ENCODE measurements at regions not wholly inside any gene's neighbourhood (a gene's known extent, or its start where the extent isn't known, plus 50 kb on each side); places are given as distances from the start of the nearest gene placed in this dataset.

DNA sequence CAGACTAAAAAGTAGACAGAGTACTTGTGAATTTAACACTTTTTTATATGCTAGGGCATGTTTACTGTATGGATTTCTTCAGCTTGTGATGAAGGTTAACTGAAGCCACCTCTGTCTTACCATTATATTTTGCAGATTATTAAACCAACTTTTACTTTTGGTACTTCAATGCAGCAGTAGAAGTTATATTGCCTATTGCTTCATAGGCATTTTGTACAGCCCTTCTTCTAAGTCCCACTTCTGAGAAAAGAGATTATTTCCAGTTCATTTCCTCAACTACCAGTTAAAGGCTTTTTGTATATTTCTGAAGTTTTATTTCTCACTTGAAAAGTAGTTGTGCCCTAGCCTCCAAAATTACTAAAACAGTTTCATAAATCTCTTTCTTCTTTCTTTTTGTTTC lies 151.7 kb upstream of the FOXN2 start:
- H3K36me3 Mint-ChIP-seq, result peaks cover 12% of the 10 kb centered on the region
- H3K27me3 Mint-ChIP-seq, result peaks cover 2% of the 10 kb centered on the region
- no peak overlapping the region for H3K27ac Mint-ChIP-seq
- no peak overlapping the region for H3K4me3 Mint-ChIP-seq
- no peaks in the 10 kb centered on the region for H3K4me1 Mint-ChIP-seq (ENCODE audit: low read depth)
- H3K9me3 Mint-ChIP-seq (ENCODE audit: low read depth), result peaks cover 9% of the 10 kb centered on the region

- Mint-ChIP-seq H3K9me3 (ENCODE audit: low read depth) (peaks cover 4% of the 10 kb centered on the region), H3K4me1 (ENCODE audit: low read depth) (no peaks in the 10 kb centered on the region), H3K36me3 (peaks cover 9% of the 10 kb centered on the region), H3K4me3 (no peak overlapping the region), H3K27ac (no peak overlapping the region), H3K27me3 (no peaks in the 10 kb centered on the region)
Observed at GRCh38 chr2:48165070-48165753, 149.3 kb upstream of the FOXN2 start.

DNA sequence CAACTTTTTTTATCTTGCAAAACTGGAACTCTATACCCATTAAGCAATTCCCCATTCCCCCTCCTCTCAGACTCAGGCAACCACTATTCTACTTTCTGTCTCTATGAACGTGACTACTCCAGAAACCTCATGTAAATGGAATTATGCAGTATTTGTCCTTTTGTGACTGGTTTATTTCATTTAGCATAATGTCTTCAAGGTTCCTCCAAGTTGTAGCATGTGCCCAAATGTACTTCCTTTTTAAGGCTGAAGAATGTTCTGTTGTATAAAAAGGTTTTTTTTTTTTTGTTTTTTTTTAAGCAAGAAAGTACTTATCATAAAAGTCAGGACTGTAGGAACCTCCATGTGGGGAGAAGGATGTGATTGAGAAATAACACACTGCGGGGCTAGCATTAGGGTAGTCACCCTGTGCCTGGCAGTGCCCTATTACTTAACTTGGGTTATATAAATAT lies 145.3 kb upstream of the FOXN2 start:
- Mint-ChIP-seq H3K4me3 (no peak overlapping the region), H3K4me1 (ENCODE audit: low read depth) (no peaks in the 10 kb centered on the region), H3K27ac (no peak overlapping the region), H3K9me3 (ENCODE audit: low read depth) (peaks cover 4% of the 10 kb centered on the region), H3K27me3 (no peaks in the 10 kb centered on the region), H3K36me3 (peaks cover 12% of the 10 kb centered on the region)

DNA sequence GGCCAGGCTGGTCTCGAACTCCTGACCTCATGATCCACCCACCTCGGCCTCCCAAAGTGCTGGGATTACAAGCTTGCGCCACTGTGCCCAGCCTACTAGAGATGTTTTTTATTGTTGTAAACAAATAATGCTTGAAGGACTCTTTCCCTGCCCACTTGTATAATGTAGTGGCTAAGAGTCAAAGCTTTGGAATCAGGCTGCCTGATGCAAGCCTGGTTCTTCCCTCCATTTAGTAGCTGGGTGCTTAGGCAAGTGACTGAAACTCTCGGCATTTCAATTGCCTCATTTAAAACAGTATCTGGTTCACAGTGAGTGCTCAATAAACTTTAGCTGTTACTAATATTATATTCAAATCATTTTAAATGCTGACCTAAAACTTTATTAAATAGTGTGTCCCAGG lies 144.2 kb upstream of the FOXN2 start:
- Mint-ChIP-seq H3K36me3 (peaks cover 12% of the 10 kb centered on the region), H3K9me3 (ENCODE audit: low read depth) (peaks cover 4% of the 10 kb centered on the region), H3K27ac (no peak overlapping the region), H3K27me3 (no peaks in the 10 kb centered on the region), H3K4me3 (no peak overlapping the region), H3K4me1 (ENCODE audit: low read depth) (no peaks in the 10 kb centered on the region)

GRCh38 chr2:48173141-48173540 lies 141.3 kb upstream of the FOXN2 start:
- H3K9me3 Mint-ChIP-seq (ENCODE audit: low read depth), result no peaks in the 10 kb centered on the region
- peaks cover 5% of the 10 kb centered on the region for H3K36me3 Mint-ChIP-seq
- no peaks in the 10 kb centered on the region for H3K4me1 Mint-ChIP-seq (ENCODE audit: low read depth)
- H3K4me3 Mint-ChIP-seq, result no peak overlapping the region
- H3K27me3 Mint-ChIP-seq, result peaks cover 2% of the 10 kb centered on the region
- H3K27ac Mint-ChIP-seq, result no peak overlapping the region

DNA sequence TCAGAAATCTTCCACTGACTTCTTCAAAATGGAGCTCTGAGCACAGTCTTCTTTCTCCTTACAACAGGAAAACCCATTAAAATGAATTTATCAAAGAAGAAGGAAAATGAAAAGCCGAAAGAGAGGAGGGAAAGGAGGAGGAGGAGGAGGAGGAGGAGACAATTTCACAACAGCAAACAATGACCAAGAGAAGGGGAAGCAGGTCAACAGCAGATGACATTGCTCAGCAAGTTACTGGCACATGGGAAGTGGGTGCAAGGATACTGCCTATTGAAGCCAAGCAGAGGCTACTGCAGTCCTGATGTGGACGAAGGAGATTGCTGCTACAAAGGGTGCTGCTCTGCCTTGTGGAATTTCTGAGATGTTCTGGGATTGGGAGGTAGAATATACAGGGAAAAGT lies 140.0 kb upstream of the FOXN2 start:
- Mint-ChIP-seq H3K4me3 (no peak overlapping the region), H3K27me3 (peaks cover 2% of the 10 kb centered on the region), H3K4me1 (ENCODE audit: low read depth) (no peaks in the 10 kb centered on the region), H3K36me3 (peaks cover 5% of the 10 kb centered on the region), H3K27ac (no peak overlapping the region), H3K9me3 (ENCODE audit: low read depth) (no peaks in the 10 kb centered on the region)

- Mint-ChIP-seq H3K27ac (no peak overlapping the region), H3K4me3 (no peak overlapping the region), H3K27me3 (peaks cover 2% of the 10 kb centered on the region)
Observed at GRCh38 chr2:48175254-48175653, 139.2 kb upstream of the FOXN2 start.

GRCh38 chr2:48175656-48176055 lies 138.8 kb upstream of the FOXN2 start:
- Mint-ChIP-seq H3K9me3 (ENCODE audit: low read depth) (no peaks in the 10 kb centered on the region), H3K4me1 (ENCODE audit: low read depth) (no peaks in the 10 kb centered on the region)

More at GRCh38 chr2:48175254-48175653, 139.2 kb upstream of the FOXN2 start:
- Mint-ChIP-seq H3K4me1 (ENCODE audit: low read depth) (no peaks in the 10 kb centered on the region), H3K9me3 (ENCODE audit: low read depth) (no peaks in the 10 kb centered on the region), H3K36me3 (peaks cover 5% of the 10 kb centered on the region)

DNA sequence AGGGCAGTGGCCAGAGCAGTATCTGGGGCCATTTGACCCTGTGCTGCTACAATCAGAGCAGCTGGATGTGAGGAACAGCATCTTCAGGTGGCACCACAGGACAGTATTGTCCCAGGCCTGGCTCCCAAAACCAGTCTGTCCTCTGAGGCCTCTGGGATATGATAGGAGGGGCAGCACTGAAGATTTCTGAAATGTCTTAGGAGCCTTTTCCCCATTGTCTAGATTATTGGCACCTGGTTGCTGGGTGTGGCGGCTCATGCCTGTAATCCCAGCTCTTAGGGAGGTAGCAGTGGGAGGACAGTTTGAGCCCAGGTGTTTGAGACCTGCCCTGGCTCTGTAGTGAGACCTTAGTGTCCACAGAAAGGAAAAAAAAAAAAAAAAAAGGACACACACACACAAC lies 137.6 kb upstream of the FOXN2 start:
- no peak overlapping the region for H3K27ac Mint-ChIP-seq
- no peaks in the 10 kb centered on the region for H3K9me3 Mint-ChIP-seq (ENCODE audit: low read depth)
- peaks cover 2% of the 10 kb centered on the region for H3K27me3 Mint-ChIP-seq
- no peaks in the 10 kb centered on the region for H3K4me1 Mint-ChIP-seq (ENCODE audit: low read depth)
- no peak overlapping the region for H3K4me3 Mint-ChIP-seq
- H3K36me3 Mint-ChIP-seq, result peaks cover 5% of the 10 kb centered on the region

More at GRCh38 chr2:48175656-48176055, 138.8 kb upstream of the FOXN2 start:
- Mint-ChIP-seq H3K36me3 (peaks cover 5% of the 10 kb centered on the region), H3K4me3 (no peak overlapping the region), H3K27me3 (peaks cover 2% of the 10 kb centered on the region), H3K27ac (no peak overlapping the region)

DNA sequence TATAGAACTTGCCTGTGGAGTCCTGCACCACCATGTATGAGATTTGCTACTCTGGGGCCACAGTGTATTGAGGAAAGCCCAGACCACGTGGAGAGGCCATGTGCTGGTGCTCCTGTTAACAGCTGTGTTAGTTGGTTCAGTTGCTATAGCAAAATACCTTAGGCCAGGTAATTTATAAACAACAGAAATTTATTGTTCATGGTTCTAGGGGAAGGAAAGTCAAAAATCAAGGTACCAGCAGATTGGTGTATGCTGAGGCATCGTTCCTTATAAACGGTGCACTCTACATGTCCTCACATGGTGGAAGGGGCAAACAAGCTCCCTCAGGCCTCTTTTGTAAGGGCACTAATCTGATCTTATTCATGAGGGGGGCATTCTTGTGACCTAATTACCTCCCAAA lies 135.9 kb upstream of the FOXN2 start:
- no peak overlapping the region for H3K4me3 Mint-ChIP-seq
- H3K27ac Mint-ChIP-seq, result no peak overlapping the region
- H3K36me3 Mint-ChIP-seq, result peaks cover 3% of the 10 kb centered on the region
- H3K27me3 Mint-ChIP-seq, result peaks cover 2% of the 10 kb centered on the region
- H3K9me3 Mint-ChIP-seq (ENCODE audit: low read depth), result no peaks in the 10 kb centered on the region
- H3K4me1 Mint-ChIP-seq (ENCODE audit: low read depth), result no peaks in the 10 kb centered on the region

- no peak overlapping the region for H3K4me3 Mint-ChIP-seq
- peaks cover 3% of the 10 kb centered on the region for H3K36me3 Mint-ChIP-seq
- H3K9me3 Mint-ChIP-seq (ENCODE audit: low read depth), result no peaks in the 10 kb centered on the region
- no peaks in the 10 kb centered on the region for H3K4me1 Mint-ChIP-seq (ENCODE audit: low read depth)
- H3K27me3 Mint-ChIP-seq, result peaks cover 2% of the 10 kb centered on the region
- H3K27ac Mint-ChIP-seq, result no peak overlapping the region
Observed at GRCh38 chr2:48180557-48180956, 133.9 kb upstream of the FOXN2 start.

DNA sequence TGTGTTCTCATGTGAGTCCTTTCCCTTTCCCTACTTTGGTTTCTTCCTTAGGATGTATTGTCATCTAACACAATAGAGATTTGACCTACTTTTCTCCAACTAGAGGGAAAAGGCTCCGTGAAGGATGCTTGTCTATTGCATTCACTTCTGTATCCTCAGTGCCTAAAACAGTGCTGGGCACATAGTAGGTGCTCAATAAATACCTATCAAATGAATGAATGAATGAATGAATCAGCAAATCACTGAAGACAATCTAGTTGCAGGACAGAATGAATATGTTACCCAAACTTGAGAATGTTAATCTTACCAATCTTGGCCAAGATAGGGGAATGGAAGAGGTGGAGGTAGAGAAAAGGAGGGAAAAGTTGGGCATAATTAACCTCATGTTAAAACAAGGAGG lies 131.2 kb upstream of the FOXN2 start:
- Mint-ChIP-seq H3K4me3 (no peak overlapping the region), H3K9me3 (ENCODE audit: low read depth) (no peaks in the 10 kb centered on the region), H3K27me3 (peaks cover 2% of the 10 kb centered on the region), H3K36me3 (no peaks in the 10 kb centered on the region), H3K27ac (no peak overlapping the region), H3K4me1 (ENCODE audit: low read depth) (no peaks in the 10 kb centered on the region)

DNA sequence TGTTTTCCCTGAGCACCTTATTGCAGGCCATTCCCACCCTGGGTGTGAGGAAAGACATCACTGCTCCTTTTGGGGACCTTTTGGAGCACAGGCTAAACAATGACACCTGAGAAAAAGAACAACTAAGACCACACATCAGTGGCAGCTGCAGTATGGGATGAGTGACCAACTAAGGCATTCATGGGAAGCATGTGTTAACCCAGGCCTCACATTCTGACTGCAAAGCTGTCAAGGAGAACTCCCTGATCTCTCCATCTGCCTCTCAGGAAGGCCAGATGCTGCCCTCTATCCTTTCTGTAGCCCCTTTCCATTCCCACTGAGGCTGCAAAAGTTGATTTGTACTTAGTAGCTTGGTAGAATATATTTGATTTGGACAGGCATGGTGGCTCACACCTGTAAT lies 130.5 kb upstream of the FOXN2 start:
- H3K27me3 Mint-ChIP-seq, result peaks cover 2% of the 10 kb centered on the region
- no peak overlapping the region for H3K27ac Mint-ChIP-seq
- no peaks in the 10 kb centered on the region for H3K9me3 Mint-ChIP-seq (ENCODE audit: low read depth)
- H3K4me1 Mint-ChIP-seq (ENCODE audit: low read depth), result no peaks in the 10 kb centered on the region
- H3K36me3 Mint-ChIP-seq, result no peaks in the 10 kb centered on the region
- no peak overlapping the region for H3K4me3 Mint-ChIP-seq

DNA sequence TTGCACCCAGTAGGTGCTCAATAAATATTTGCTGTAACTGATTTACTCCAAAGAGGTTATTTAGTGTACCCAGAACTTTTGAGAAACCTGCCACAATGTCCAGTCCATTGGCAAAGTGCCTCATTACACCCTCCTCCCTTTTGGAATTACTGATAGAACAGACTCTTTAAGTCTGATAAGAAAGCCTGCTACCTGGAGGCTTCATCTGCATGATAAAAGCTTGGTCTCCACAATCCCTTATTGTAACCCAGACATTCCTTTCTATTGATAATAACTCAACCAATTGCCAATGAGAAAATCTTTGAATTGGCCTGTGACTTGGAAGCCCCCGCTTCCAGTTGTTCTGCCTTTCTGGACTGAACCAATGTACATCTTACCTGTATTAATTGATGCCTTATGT lies 127.0 kb upstream of the FOXN2 start:
- Mint-ChIP-seq H3K36me3 (no peaks in the 10 kb centered on the region), H3K9me3 (ENCODE audit: low read depth) (no peaks in the 10 kb centered on the region), H3K4me3 (no peak overlapping the region), H3K4me1 (ENCODE audit: low read depth) (no peaks in the 10 kb centered on the region), H3K27ac (no peak overlapping the region), H3K27me3 (peaks cover 2% of the 10 kb centered on the region)

DNA sequence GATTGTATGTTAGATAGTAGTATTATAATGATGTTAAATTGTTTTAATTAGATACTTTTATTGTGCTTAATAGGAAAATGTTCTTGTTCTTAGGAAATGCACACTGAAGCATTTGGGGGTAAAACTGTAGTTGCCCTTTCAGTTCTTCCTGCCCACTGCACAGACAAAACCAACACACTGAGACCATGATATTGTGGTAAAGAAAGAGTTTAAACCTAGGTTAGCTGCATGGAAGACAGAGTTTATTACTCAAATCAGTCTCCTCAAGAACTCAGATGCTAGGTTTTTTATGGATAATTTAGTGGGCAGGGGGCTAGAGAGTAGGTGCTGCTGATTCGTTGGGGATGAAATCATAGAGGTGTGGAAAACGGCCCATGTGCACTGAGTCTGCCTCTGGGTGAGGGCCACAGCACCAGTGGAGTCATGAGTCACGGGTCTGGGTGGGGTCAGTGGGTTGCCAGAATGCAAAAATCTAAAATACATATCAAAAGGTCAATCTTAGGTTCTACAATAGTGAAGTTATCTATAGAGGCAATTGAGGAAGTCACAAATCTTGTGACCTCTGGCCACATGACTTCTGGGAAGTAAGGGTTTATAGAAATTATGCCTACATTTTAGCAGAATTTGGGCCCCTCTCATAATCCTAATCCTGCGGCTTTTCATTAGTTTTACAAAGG lies 124.8 kb upstream of the FOXN2 start:
- Mint-ChIP-seq H3K4me1 (ENCODE audit: low read depth) (no peaks in the 10 kb centered on the region), H3K27me3 (peaks cover 2% of the 10 kb centered on the region), H3K36me3 (no peaks in the 10 kb centered on the region), H3K4me3 (no peak overlapping the region), H3K27ac (no peak overlapping the region), H3K9me3 (ENCODE audit: low read depth) (no peaks in the 10 kb centered on the region)

- Mint-ChIP-seq H3K9me3 (ENCODE audit: low read depth) (no peaks in the 10 kb centered on the region), H3K27me3 (peaks cover 2% of the 10 kb centered on the region), H3K36me3 (no peaks in the 10 kb centered on the region), H3K4me3 (no peak overlapping the region), H3K4me1 (ENCODE audit: low read depth) (no peaks in the 10 kb centered on the region), H3K27ac (no peak overlapping the region)
Observed at GRCh38 chr2:48190230-48190629, 124.3 kb upstream of the FOXN2 start.
